Stomach (tissue), 8 donors: ENCODE measurements at regions not wholly inside any gene's neighbourhood (a gene's known extent, or its start where the extent isn't known, plus 50 kb on each side); places are given as distances from the start of the nearest gene placed in this dataset.

Experiments used
- DNase-seq, 2 donors: peaks; one replicate each; pipeline versions ENCODE4 v3.0.0 to v3.0.0-alpha.2; 2013 to 2019
- H3K27ac ChIP-seq, 5 donors: fragments of 200-600 bp in 4 of 5; sonication (generic) in 4 of 5; one replicate each; pipeline ENCODE4 v1.5.1; 2013 to 2019; ENCODE audit warnings: mild to moderate bottlenecking in 1 of 5, moderate library complexity in 1 of 5
- H3K27me3 ChIP-seq, 3 donors: fragments of 200-600 bp; sonication (generic); one replicate each; pipeline ENCODE4 v1.5.1; 2017 to 2019; ENCODE audit warnings: mixed run types in 1 of 3
- H3K36me3 ChIP-seq, 4 donors: fragments of 200-600 bp; sonication (generic); 1 replicate in 3 of 4; 2 replicates in 1 of 4; pipeline ENCODE4 v1.5.1; 2016 to 2019
- H3K4me1 ChIP-seq, 4 donors: fragments of 200-600 bp; sonication (generic); one replicate each; pipeline ENCODE4 v1.5.1; 2016 to 2019
- H3K4me3 ChIP-seq, 4 donors: fragments of 200-600 bp; sonication (generic) in 3 of 4; one replicate each; pipeline ENCODE4 v1.5.1; 2016 to 2019; ENCODE audit warnings: mild to moderate bottlenecking in 1 of 4
- H3K9me3 ChIP-seq, 4 donors: fragments of 200-600 bp; sonication (generic); one replicate each; pipeline ENCODE4 v1.5.1; 2016 to 2019
- CTCF ChIP-seq, 7 experiments: fragments of 450-650 bp in 4 of 7; fragments of 200-600 bp in 3 of 7; sonication (generic) in 3 of 7; IDR thresholded peaks; one replicate each; pipeline ENCODE4 v1.5.1; 2016 to 2019; ENCODE audit warnings: antibody characterized with exemption in 7 of 7, control low read depth in 2 of 7, mild to moderate bottlenecking in 1 of 7
- EP300 ChIP-seq: sonication (generic); formaldehyde crosslinking; IDR thresholded peaks from one replicate; pipeline ENCODE4 v1.6.1; 2017; ENCODE audit warnings: antibody characterized with exemption
- POLR2A ChIP-seq, 4 donors: fragments of 450-650 bp; IDR thresholded peaks; one replicate each; pipeline ENCODE4 v1.6.1; 2016; ENCODE audit warnings: antibody characterized with exemption in 4 of 4, control low read depth in 2 of 4, mild to moderate bottlenecking in 1 of 4, moderate library complexity in 1 of 4
- POLR2AphosphoS5 ChIP-seq, 3 donors: sonication (generic); formaldehyde crosslinking; IDR thresholded peaks; one replicate each; pipeline ENCODE4 v1.6.1; 2016; ENCODE audit warnings: antibody characterized with exemption in 3 of 3
- WGBS, 5 donors: extraction: QIAGEN DNeasy Blood & Tissue Kit in 3 of 5; methylation state at CpG; one replicate each; pipeline versions ENCODE4 v1.1.5 to v1.1.7; 2013 to 2018; 5-methylcytosine and 5-hydroxymethylcytosine counted together
- intact Hi-C: fragments of 100-400 bp; cut with DNase I; formaldehyde crosslinking; loops from one replicate; pipeline ENCODE4 v1.15.1; 2023; ENCODE audit warnings: low total_unique reads
- donor health status: healthy with polysubstance abuse.
- donor health status: Bipolar disorder and iron deficiency.
- donor health status: healthy.

- no peak for DNase-seq
- H3K4me1 ChIP-seq: no peaks in the 10 kb centered on the region
- H3K27ac ChIP-seq: no peak overlapping the region
- intact Hi-C loops: no loop called here
- no peaks in the 10 kb centered on the region for H3K27me3 ChIP-seq
- TF ChIP-seq EP300 (no peak), CTCF (IDR thresholded peaks at IDR 0.05) (no peak), POLR2AphosphoS5 (IDR thresholded peaks at IDR 0.05) (no peak), POLR2A (IDR thresholded peaks at IDR 0.05) (no peak)
- H3K36me3 ChIP-seq: no peaks in the 10 kb centered on the region
- 60 to 82% (median 75%) methylated on average over 5 of the region's 5 CpGs for WGBS, 5 donors
- H3K9me3 ChIP-seq: no peaks in the 10 kb centered on the region
- no peak overlapping the region for H3K4me3 ChIP-seq
Measured at GRCh38 chr11:15476371-15476917, 361.7 kb downstream of the INSC start.

- DNase-seq: no peak
- Histone ChIP-seq H3K36me3 (no peaks in the 10 kb centered on the region), H3K27me3 (no peaks in the 10 kb centered on the region), H3K4me1 (no peaks in the 10 kb centered on the region), H3K27ac (no peak overlapping the region), H3K4me3 (no peak overlapping the region), H3K9me3 (no peaks in the 10 kb centered on the region)
- TF ChIP-seq CTCF (IDR thresholded peaks at IDR 0.05): no peak
- no peak for TF ChIP-seq EP300
- no peak for TF ChIP-seq POLR2A (IDR thresholded peaks at IDR 0.05)
- TF ChIP-seq POLR2AphosphoS5 (IDR thresholded peaks at IDR 0.05): no peak
- WGBS, 5 donors: 71 to 86% (median 79%) methylated on average over 2 of the region's 2 CpGs
- intact Hi-C loops: no loop called here
Measured at GRCh38 chr11:15481871-15482270, 367.1 kb downstream of the INSC start.

GRCh38 chr11:15483205-15483604 is 368.5 kb downstream of the INSC start:
- WGBS, 5 donors: 59 to 83% (median 70%) methylated on average over 1 of the region's 1 CpG
- Histone ChIP-seq H3K27me3 (no peaks in the 10 kb centered on the region), H3K4me1 (no peaks in the 10 kb centered on the region), H3K36me3 (no peaks in the 10 kb centered on the region), H3K27ac (no peak overlapping the region), H3K4me3 (no peak overlapping the region), H3K9me3 (no peaks in the 10 kb centered on the region)
- intact Hi-C loops: no loop called here
- TF ChIP-seq EP300 (no peak), POLR2A (IDR thresholded peaks at IDR 0.05) (no peak), POLR2AphosphoS5 (IDR thresholded peaks at IDR 0.05) (no peak), CTCF (IDR thresholded peaks at IDR 0.05) (no peak)
- no peak for DNase-seq

GRCh38 chr11:15484398-15484797 is 369.7 kb downstream of the INSC start:
- Histone ChIP-seq H3K4me1 (no peaks in the 10 kb centered on the region), H3K27ac (no peak overlapping the region), H3K36me3 (no peaks in the 10 kb centered on the region), H3K4me3 (no peak overlapping the region), H3K27me3 (no peaks in the 10 kb centered on the region), H3K9me3 (no peaks in the 10 kb centered on the region)
- no peak for DNase-seq
- WGBS, 5 donors: 45 to 66% (median 64%) methylated on average over 2 of the region's 2 CpGs
- no peak for TF ChIP-seq CTCF (IDR thresholded peaks at IDR 0.05)
- TF ChIP-seq POLR2A (IDR thresholded peaks at IDR 0.05): no peak
- TF ChIP-seq EP300: no peak
- no peak for TF ChIP-seq POLR2AphosphoS5 (IDR thresholded peaks at IDR 0.05)
- intact Hi-C loops: no loop called here
